Limb (tissue), 2 donors: ENCODE measurements at regions not wholly inside any gene's neighbourhood (a gene's known extent, or its start where the extent isn't known, plus 50 kb on each side); places are given as distances from the start of the nearest gene placed in this dataset.
A peak's percentile ranks its signal among the peaks of the same experiment; 100 is the strongest.

Experiments
- DNase-seq, 2 donors: peaks; one replicate each; pipeline ENCODE4 v3.0.0-alpha.2; 2016; ENCODE audit errors: extremely low spot score in 2 of 2

DNA sequence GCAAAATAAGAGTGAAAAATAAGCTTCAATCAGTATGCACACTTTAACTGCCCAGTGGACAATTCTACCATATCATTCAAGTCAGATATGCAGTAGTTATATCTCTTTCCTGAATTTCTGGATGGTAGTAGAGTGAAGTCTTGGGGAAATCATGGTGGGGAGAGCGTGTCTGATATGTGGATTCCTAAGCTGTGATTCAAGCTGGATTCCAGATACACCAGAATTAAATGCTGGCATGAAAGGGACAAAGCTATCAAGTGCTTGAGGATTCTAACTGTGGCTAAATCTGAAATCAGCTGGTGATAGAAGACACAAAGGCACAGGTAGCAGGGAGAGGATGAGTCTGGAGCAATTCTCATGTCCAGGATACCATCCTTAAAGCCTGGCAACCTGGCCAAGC is 323.5 kb downstream of the DUSP10 start:
- DNase-seq = no peak

DNA sequence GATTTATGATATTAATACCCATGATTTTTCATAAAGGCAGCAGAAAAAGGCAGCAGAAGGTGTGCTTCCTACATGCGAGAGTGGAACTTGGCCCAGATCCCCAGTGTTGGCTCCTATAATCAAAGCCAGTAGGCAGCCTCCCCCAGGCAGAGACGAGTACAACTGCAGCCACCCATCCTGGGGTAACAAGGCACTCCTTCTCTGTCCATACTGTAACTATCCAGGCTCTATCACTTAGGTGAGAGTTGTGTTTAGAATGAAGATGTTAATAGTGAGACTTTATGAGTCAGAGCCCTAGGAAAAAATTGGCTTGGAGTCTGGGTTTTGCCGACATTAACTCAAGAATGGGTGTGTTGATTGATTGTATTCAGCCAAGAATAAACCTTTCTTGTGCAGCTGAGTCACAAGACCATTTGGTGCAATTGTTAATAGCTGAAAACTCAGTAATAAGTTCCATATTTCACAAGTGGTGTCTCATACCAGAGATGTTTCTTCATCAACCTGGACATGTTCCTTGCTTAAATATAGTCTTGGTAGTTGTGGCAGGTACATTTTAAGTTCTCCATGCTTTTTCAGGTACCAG is 322.3 kb downstream of the DUSP10 start:
- DNase-seq = no peak

- DNase-seq = no peak
Measured at GRCh38 chr1:221429264-221429663, 312.6 kb downstream of the DUSP10 start.

- no peak for DNase-seq
Measured at GRCh38 chr1:221430152-221430960, 311.5 kb downstream of the DUSP10 start.

DNA sequence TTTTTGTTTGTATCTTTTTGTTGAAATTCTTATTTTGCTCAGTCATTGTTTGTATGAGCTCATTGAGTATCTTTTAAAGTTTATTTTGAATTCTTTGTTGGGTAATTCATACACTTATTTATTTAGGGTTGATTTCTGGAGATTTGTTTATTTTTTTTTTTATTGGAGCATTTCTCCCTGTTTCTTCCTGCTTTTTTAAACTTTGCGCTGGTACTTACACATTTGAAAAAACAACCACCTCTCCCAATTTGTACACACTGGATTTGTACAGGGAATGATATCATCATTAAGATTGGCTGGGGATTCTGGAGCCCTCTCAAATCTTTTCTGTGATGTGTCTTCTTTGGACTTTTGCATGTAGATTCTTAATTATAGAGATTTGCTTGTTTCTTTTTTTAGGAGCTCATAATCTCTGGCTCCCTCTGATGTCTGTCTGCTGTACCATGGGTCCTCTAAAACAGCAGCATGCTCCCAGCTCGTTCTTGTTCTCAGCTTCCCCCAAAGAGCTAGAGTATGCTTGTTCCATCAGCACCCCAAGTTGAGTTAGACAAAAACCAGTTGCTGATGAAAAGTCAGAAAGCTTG is 310.7 kb downstream of the DUSP10 start:
- DNase-seq = no peak

- DNase-seq = no peak
Measured at GRCh38 chr1:221431961-221432360, 309.9 kb downstream of the DUSP10 start.

GRCh38 chr1:221435504-221435904 is 306.4 kb downstream of the DUSP10 start:
- peak in 1 of 2 donors; percentile 75 for DNase-seq

DNA sequence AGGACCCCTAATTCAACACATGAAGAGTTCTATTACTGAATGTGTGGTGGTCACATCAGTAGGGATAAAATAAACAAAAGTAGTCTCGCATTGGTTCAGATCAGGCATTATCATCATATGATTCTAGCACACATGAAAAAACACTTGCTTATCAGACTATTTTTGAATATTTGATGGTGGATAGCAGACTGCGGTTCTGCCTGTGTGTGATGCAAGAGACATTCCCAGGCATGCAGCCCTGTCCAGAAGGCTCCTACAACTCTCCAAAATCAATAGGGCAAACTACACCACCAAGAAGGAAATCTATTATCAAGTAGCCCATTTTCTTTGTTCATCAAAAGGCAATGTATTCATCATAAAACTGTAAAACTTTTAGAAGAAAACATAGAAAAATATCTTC is 304.7 kb downstream of the DUSP10 start:
- no peak for DNase-seq

DNA sequence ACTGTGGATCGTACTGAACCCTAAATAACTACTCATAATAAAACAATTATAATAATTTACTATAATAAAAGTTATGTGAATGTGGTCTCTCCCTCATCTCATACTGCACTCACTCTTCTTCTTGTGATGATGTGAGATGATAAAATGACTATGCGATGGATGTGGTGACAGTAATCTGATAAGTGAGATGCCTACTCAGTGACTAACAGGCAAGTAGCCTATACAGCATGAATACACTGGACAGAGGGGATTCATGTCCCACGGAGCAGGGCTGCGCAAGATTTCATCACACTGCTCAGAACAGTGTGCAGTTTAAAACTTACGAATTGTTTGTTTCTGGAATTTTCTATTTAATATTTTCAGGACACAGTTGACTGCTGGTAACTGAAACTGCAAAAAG is 304.0 kb downstream of the DUSP10 start:
- no peak for DNase-seq

DNA sequence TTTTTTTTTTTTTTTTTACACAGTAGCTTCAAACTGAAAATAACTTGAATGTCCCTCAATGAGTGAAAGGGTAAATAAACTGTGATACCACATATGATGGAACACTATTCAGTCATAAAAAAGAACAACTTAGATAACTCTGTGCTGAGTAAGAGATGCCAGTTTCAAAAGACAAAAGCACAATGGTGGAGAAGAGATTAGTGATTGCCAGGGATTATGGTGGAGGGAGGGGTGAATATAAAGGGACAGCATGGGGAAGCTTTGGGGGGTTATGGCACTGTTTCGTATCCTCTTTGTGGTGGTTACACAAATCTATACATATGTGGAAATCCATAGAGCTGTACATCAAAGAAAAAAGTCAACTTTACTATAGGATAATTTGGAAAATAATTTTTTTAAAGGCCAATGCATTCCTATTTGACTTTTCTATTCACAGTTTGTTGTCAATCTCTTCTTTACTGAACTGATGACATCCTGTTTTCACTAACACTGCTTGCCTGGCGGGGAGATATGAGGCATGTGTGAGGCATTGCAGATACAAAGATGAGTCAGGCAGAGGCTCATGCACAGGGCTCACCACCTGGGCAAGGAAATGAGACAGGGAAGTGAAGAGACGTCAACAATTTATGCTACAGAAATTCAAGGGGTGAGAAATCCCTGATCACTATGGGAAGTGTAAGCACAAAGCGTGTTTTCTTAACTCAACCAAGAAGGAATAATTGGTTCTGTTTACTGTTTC is 302.7 kb downstream of the DUSP10 start:
- DNase-seq = no peak

DNA sequence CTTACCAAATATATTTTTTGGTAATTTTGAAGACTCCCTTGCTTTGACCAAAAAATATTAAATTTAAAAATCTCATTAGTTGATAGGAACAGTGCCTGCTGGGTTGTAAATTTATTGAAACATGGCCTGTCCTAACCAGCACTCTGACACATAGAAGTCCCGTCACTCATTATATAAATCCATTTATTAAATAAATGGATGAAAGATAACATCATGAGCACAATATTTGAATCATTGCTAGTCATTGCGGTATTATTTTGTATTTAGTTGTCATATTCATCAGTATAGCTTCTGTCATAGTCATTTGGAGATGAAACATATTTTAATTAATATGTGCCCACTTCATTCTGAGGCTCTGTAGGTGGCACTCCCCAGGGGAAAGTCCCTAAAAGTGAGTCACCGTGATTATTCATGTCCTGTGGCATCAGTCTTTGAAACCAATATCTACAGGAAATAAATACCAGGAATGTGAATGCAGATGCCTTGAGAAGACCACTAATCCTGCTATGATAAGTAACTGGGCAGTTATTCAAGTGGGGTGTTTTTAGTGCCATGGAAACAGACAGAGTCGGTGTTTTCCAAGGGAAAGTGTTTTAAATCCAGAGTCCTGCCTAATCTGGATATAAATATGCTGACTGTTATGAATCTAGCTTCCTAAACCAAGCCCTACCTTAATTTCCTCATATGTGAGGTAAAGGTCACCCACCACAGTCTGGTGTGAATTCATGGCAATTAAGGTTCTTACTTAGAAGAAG is 302.0 kb downstream of the DUSP10 start:
- peak in 1 of 2 donors; percentile 65 for DNase-seq

GRCh38 chr1:221440658-221441057 is 301.2 kb downstream of the DUSP10 start:
- DNase-seq = peak; percentile 49 to 68

DNA sequence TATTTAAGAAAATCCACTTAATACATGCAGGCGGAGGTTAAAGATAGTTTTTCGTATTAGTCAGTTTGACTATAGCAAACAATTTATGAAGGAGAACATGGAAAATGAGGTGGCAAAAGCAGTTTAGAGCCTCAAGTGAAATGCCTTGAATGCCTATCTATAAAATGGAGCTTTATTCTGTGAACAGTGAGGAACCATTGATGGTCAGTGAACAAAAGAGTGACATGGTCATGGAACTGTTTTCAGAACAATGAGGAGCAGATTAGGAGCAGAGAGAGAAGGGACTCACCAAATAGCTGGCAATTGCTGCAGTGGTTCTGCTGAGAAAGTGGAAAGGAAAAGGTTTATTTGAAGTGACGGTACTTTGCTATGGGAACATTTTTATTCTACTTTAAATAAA is 299.8 kb downstream of the DUSP10 start:
- no peak for DNase-seq

GRCh38 chr1:221444346-221444745 is 297.5 kb downstream of the DUSP10 start:
- DNase-seq = no peak

GRCh38 chr1:221448585-221449175 is 293.2 kb downstream of the DUSP10 start:
- DNase-seq = peak in 1 of 2 donors; percentile 67

- DNase-seq = no peak
Measured at GRCh38 chr1:221449194-221449593, 292.7 kb downstream of the DUSP10 start.

DNA sequence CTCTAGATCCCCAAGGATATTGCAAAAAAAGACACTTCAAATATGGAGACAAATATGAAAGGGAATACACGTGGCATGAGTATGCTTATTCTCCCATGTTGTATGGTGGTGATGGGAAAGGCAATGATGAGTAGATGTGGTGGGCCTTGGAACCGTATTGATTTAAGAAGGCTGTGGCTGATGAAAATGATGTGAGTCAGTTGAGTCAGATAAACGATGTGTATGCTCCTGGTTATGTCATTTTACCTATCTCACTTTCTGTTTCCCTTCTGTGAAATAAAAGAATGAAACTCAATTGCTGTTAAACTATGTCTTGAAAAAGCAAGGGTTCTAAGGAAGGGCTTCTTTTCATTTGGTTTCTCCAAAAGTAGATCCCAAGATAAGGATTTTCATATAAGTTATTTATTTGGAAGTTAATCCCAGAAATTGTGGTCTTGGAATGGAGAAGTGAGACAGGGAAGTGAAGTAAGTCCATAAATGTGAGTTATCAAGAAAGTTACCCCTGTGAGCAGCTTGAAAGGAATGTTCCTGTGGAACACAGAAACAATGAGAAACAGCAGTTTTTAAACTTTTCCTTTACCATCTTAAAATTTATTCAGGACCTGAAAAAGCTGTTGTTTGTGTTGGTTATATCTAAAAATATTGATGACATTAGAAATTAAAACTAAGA is 292.0 kb downstream of the DUSP10 start:
- DNase-seq = no peak

GRCh38 chr1:221451741-221452140 is 290.1 kb downstream of the DUSP10 start:
- DNase-seq = no peak

- DNase-seq = no peak
Measured at GRCh38 chr1:221454096-221454495, 287.8 kb downstream of the DUSP10 start.

DNA sequence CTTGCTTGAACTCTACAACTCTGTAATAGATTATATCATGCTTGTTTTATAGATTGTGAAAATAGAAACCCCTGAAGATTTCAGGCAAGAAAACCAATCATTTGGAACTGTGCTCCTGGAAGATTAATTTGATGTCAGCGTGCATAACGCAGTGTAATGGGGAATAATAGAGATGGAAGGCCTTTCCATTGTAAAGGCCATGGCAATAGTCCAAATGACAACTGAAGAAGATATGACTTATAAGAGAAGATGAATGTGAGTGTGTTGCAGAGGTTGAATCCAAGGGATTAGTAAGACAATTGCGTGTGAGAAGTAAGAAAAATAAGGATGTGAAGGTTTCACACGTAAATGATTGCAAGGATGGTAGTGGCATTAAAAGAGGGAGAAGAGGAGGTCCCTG is 285.0 kb downstream of the DUSP10 start:
- DNase-seq = no peak
